IMR-90 (cell line): ENCODE measurements at regions not wholly inside any gene's neighbourhood (a gene's known extent, or its start where the extent isn't known, plus 50 kb on each side); places are given as distances from the start of the nearest gene placed in this dataset.

Experiments
- MAFK ChIP-seq: IDR thresholded peaks from 2 replicates; pipeline ENCODE4 v1.6.1; 2012; ENCODE audit warnings: low read depth, low read length, improper control_type of control experiment
- MXI1 ChIP-seq: IDR thresholded peaks from 2 replicates; pipeline ENCODE4 v1.6.1; 2012; ENCODE audit warnings: low read depth, mild to moderate bottlenecking, low read length, moderate library complexity, borderline replicate concordance
- NFE2L2 ChIP-seq: fragments of 150-350 bp; IDR thresholded peaks from 2 replicates; pipeline ENCODE4 v1.6.1; 2016; ENCODE audit warnings: low read depth, mild to moderate bottlenecking, low read length
- POLR2A ChIP-seq: IDR thresholded peaks from 2 replicates; pipeline ENCODE4 v1.6.1; 2012; ENCODE audit warnings: mild to moderate bottlenecking, low read depth, low read length
- RAD21 ChIP-seq: IDR thresholded peaks from 2 replicates; pipeline ENCODE4 v1.6.1; 2012; ENCODE audit warnings: low read length, improper control_type of control experiment
- RFX5 ChIP-seq: IDR thresholded peaks from 2 replicates; pipeline ENCODE4 v1.8.0; 2012; ENCODE audit warnings: low read depth, mild to moderate bottlenecking, low read length, moderate library complexity
- TF ChIP-seq, protein P1 (sequence below): conservative IDR thresholded peaks from 2 replicates; pipeline ENCODE4 v1.5.1; 2012; ENCODE audit warnings: mild to moderate bottlenecking, low read depth, low read length, improper control_type of control experiment
- TF ChIP-seq, protein P2 (sequence below): fragments of 150-350 bp; IDR thresholded peaks from 2 replicates; pipeline ENCODE4 v1.6.1; 2016; ENCODE audit warnings: low read depth, mild to moderate bottlenecking, low read length, moderate library complexity, borderline replicate concordance
- TF ChIP-seq, protein P3 (sequence below): fragments of 150-350 bp; IDR thresholded peaks from 2 replicates; pipeline ENCODE4 v1.6.1; 2017; ENCODE audit warnings: mild to moderate bottlenecking, antibody characterized with exemption, low read length, low read depth

DNA sequence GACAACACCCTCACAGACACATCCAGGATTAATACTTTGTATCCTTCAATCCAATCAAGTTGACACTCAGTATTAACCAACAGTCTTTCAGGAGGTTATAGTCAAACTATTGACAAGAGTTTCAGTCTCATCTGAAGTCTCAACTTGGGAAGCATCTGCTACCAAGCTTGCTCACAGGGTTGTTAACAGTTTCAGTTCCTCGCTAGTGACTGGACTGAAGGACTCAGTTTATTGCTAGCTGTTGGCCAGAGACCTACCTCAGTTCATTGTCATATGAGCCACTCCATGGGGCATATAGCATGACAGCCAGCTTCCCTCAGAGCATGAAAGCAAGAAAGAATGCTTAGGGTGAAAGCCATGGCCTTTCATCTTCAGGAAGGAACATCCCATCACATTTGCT lies 228.6 kb downstream of the EPHA4 start:
- no peak for TF ChIP-seq POLR2A
- TF ChIP-seq RAD21, result no peak
- TF ChIP-seq, protein P1, sequence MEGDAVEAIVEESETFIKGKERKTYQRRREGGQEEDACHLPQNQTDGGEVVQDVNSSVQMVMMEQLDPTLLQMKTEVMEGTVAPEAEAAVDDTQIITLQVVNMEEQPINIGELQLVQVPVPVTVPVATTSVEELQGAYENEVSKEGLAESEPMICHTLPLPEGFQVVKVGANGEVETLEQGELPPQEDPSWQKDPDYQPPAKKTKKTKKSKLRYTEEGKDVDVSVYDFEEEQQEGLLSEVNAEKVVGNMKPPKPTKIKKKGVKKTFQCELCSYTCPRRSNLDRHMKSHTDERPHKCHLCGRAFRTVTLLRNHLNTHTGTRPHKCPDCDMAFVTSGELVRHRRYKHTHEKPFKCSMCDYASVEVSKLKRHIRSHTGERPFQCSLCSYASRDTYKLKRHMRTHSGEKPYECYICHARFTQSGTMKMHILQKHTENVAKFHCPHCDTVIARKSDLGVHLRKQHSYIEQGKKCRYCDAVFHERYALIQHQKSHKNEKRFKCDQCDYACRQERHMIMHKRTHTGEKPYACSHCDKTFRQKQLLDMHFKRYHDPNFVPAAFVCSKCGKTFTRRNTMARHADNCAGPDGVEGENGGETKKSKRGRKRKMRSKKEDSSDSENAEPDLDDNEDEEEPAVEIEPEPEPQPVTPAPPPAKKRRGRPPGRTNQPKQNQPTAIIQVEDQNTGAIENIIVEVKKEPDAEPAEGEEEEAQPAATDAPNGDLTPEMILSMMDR, result no peak
- TF ChIP-seq, protein P2, sequence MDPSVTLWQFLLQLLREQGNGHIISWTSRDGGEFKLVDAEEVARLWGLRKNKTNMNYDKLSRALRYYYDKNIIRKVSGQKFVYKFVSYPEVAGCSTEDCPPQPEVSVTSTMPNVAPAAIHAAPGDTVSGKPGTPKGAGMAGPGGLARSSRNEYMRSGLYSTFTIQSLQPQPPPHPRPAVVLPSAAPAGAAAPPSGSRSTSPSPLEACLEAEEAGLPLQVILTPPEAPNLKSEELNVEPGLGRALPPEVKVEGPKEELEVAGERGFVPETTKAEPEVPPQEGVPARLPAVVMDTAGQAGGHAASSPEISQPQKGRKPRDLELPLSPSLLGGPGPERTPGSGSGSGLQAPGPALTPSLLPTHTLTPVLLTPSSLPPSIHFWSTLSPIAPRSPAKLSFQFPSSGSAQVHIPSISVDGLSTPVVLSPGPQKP, result no peak
- TF ChIP-seq MAFK, result no peak
- TF ChIP-seq RFX5, result no peak
- TF ChIP-seq, protein P3, sequence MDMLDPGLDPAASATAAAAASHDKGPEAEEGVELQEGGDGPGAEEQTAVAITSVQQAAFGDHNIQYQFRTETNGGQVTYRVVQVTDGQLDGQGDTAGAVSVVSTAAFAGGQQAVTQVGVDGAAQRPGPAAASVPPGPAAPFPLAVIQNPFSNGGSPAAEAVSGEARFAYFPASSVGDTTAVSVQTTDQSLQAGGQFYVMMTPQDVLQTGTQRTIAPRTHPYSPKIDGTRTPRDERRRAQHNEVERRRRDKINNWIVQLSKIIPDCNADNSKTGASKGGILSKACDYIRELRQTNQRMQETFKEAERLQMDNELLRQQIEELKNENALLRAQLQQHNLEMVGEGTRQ, result no peak
- no peak for TF ChIP-seq NFE2L2
- no peak for TF ChIP-seq MXI1
